GM12892 (cell line): ENCODE measurements at regions not wholly inside any gene's neighbourhood (a gene's known extent, or its start where the extent isn't known, plus 50 kb on each side); places are given as distances from the start of the nearest gene placed in this dataset.

ENCODE experiments used
- POLR2A ChIP-seq: IDR thresholded peaks from 2 replicates; pipeline ENCODE4 v1.6.1; 2011; ENCODE audit warnings: low read depth, low read length, control low read depth
- POLR2AphosphoS5 ChIP-seq: IDR thresholded peaks from 2 replicates; pipeline ENCODE4 v1.6.1; 2011; ENCODE audit warnings: low read depth, low read length, control low read depth
- TAF1 ChIP-seq: IDR thresholded peaks from 2 replicates; pipeline ENCODE4 v1.6.1; 2011; ENCODE audit warnings: low read depth, mild to moderate bottlenecking, control low read depth, low read length, borderline replicate concordance

DNA sequence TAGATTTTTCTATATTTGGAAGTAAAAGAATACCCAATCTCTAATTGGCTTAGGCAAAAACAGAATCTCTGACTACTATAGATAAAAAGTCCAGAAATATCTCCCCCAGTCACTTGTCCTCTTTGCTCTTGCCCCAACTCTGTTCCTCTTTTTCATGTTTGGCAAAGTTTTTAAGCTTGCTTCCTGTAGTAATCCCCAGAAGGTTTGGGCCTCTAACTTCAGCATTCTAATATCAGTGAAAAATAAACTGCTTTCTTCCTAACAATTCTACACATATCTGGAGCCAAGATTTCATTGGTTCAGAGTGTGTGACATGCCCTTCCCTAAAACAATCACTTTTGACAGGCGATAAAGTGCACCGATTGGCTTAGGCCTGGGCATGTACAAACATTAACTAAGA lies 1680.3 kb downstream of the MAT2B start:
- TF ChIP-seq TAF1 (no peak), POLR2AphosphoS5 (no peak), POLR2A (no peak)
